Neural cell (in vitro differentiated cells): ENCODE measurements at regions not wholly inside any gene's neighbourhood (a gene's known extent, or its start where the extent isn't known, plus 50 kb on each side); places are given as distances from the start of the nearest gene placed in this dataset.

Source experiments
- H2AFZ ChIP-seq: fragments of 200-600, 300-800 bp; sonication (generic), shearing (Covaris generic); 2 replicates; pipeline ENCODE4 v1.6.0; 2014; ENCODE audit warnings: low read depth, mild to moderate bottlenecking, antibody characterized with exemption, low read length, moderate library complexity
- H3F3A ChIP-seq: fragments of 200-600 bp; shearing (Covaris generic); 2 replicates; pipeline ENCODE4 v1.6.1; 2016; ENCODE audit warnings: mild to moderate bottlenecking, moderate library complexity, mixed read lengths, antibody characterized with exemption, low read length; ENCODE audit not compliant: insufficient read depth, poor library complexity, severe bottlenecking
- H3K27ac ChIP-seq: fragments of 200-600, 300-800 bp; sonication (generic), shearing (Covaris generic); 2 replicates; pipeline ENCODE4 v1.5.1; 2014; ENCODE audit warnings: mild to moderate bottlenecking, low read length, moderate library complexity
- H3K27me3 ChIP-seq: fragments of 300-800, 200-600 bp; sonication (generic), shearing (Covaris generic); 2 replicates; pipeline ENCODE4 v1.6.0; 2014; ENCODE audit warnings: mild to moderate bottlenecking, low read depth, low read length, moderate library complexity; ENCODE audit not compliant: insufficient read depth
- H3K36me3 ChIP-seq: fragments of 300-800, 200-600 bp; sonication (generic), shearing (Covaris generic); 2 replicates; pipeline ENCODE4 v1.5.1; 2014; ENCODE audit warnings: mild to moderate bottlenecking, antibody characterized with exemption, low read length, moderate library complexity; ENCODE audit not compliant: insufficient read depth
- H3K4me2 ChIP-seq: fragments of 300-800, 200-600 bp; sonication (generic), shearing (Covaris generic); 2 replicates; pipeline ENCODE4 v1.6.0; 2014; ENCODE audit warnings: mild to moderate bottlenecking, low read length
- H3K4me3 ChIP-seq: fragments of 300-800, 200-600 bp; sonication (generic), shearing (Covaris generic); 2 replicates; pipeline ENCODE4 v1.5.1; 2014; ENCODE audit warnings: mild to moderate bottlenecking, low read length, moderate library complexity
- H3K79me2 ChIP-seq: fragments of 200-600 bp; shearing (Covaris generic); replicated peaks from 2 replicates; pipeline ENCODE4 v1.6.0; 2014; ENCODE audit warnings: mild to moderate bottlenecking, low read length, moderate library complexity; ENCODE audit not compliant: insufficient read depth
- H3K9ac ChIP-seq: fragments of 300-800, 200-600 bp; sonication (generic), shearing (Covaris generic); 2 replicates; pipeline ENCODE4 v1.6.1; 2016; ENCODE audit warnings: mild to moderate bottlenecking, low read length, mixed read lengths
- H3K9me2 ChIP-seq: fragments of 200-600 bp; shearing (Covaris generic); 2 replicates; pipeline ENCODE4 v1.6.1; 2016; ENCODE audit warnings: mild to moderate bottlenecking, low read length, mixed read lengths; ENCODE audit not compliant: insufficient read depth
- H3K9me3 ChIP-seq: fragments of 200-600, 300-800 bp; sonication (generic), shearing (Covaris generic); 2 replicates; pipeline ENCODE4 v1.6.1; 2016; ENCODE audit warnings: mild to moderate bottlenecking, mixed run types, low read length, moderate library complexity, mixed read lengths
- H4K20me1 ChIP-seq: fragments of 200-600 bp; shearing (Covaris generic); 2 replicates; pipeline ENCODE4 v1.6.1; 2016; ENCODE audit warnings: mild to moderate bottlenecking, mixed run types; ENCODE audit not compliant: insufficient read depth
- EP300 ChIP-seq: fragments of 450-650 bp; conservative IDR thresholded peaks from 2 replicates; pipeline ENCODE4 v1.6.1; 2014; ENCODE audit warnings: antibody characterized with exemption, mild to moderate bottlenecking, moderate library complexity; ENCODE audit not compliant: poor library complexity, severe bottlenecking
- EZH2 ChIP-seq: fragments of 200-600, 300-800 bp; shearing (Covaris generic), sonication (generic); IDR thresholded peaks from 2 replicates; pipeline ENCODE4 v1.6.1; 2014; ENCODE audit warnings: antibody characterized with exemption, low read length, borderline replicate concordance, mild to moderate bottlenecking; ENCODE audit not compliant: insufficient read depth, poor library complexity, severe bottlenecking
- MXI1 ChIP-seq: fragments of 450-650 bp; conservative IDR thresholded peaks from 2 replicates; pipeline ENCODE4 v1.6.1; 2014; ENCODE audit warnings: antibody characterized with exemption, mild to moderate bottlenecking; ENCODE audit not compliant: poor library complexity, severe bottlenecking
- POLR2AphosphoS5 ChIP-seq: IDR thresholded peaks from 2 replicates; pipeline ENCODE4 v1.6.1; 2012
- RAD21 ChIP-seq: fragments of 450-650 bp; conservative IDR thresholded peaks from 2 replicates; pipeline ENCODE4 v1.6.1; 2014; ENCODE audit warnings: antibody characterized with exemption, mild to moderate bottlenecking, moderate library complexity
- SMC3 ChIP-seq: fragments of 450-650 bp; conservative IDR thresholded peaks from 2 replicates; pipeline ENCODE4 v1.6.1; 2014; ENCODE audit warnings: antibody characterized with exemption, mild to moderate bottlenecking, moderate library complexity; ENCODE audit not compliant: poor library complexity
- TAF1 ChIP-seq: IDR thresholded peaks from 2 replicates; pipeline ENCODE4 v1.6.1; 2012; ENCODE audit warnings: low read depth
- TF ChIP-seq, protein P1 (sequence below): fragments of 450-650 bp; IDR thresholded peaks from 2 replicates; pipeline ENCODE4 v1.5.1; 2014; ENCODE audit warnings: antibody characterized with exemption, mild to moderate bottlenecking, moderate library complexity; ENCODE audit not compliant: poor library complexity, severe bottlenecking
- TF ChIP-seq, protein P2 (sequence below): IDR thresholded peaks from 2 replicates; pipeline ENCODE4 v1.6.1; 2012; ENCODE audit warnings: borderline replicate concordance

GRCh38 chr11:28966951-28967350, 858.8 kb downstream of the METTL15 start:
- H3K4me3 ChIP-seq, result no peak overlapping the region
- H4K20me1 ChIP-seq, result no peaks in the 10 kb centered on the region
- no peaks in the 10 kb centered on the region for H3K79me2 ChIP-seq
- H3K9me2 ChIP-seq, result no peaks in the 10 kb centered on the region
- H3F3A ChIP-seq, result no peaks in the 10 kb centered on the region
- H3K27me3 ChIP-seq, result no peaks in the 10 kb centered on the region
- H3K4me2 ChIP-seq, result no peak overlapping the region
- H2AFZ ChIP-seq, result no peak overlapping the region
- TF ChIP-seq, protein P1, sequence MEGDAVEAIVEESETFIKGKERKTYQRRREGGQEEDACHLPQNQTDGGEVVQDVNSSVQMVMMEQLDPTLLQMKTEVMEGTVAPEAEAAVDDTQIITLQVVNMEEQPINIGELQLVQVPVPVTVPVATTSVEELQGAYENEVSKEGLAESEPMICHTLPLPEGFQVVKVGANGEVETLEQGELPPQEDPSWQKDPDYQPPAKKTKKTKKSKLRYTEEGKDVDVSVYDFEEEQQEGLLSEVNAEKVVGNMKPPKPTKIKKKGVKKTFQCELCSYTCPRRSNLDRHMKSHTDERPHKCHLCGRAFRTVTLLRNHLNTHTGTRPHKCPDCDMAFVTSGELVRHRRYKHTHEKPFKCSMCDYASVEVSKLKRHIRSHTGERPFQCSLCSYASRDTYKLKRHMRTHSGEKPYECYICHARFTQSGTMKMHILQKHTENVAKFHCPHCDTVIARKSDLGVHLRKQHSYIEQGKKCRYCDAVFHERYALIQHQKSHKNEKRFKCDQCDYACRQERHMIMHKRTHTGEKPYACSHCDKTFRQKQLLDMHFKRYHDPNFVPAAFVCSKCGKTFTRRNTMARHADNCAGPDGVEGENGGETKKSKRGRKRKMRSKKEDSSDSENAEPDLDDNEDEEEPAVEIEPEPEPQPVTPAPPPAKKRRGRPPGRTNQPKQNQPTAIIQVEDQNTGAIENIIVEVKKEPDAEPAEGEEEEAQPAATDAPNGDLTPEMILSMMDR, result no peak
- no peak for TF ChIP-seq POLR2AphosphoS5
- no peak for TF ChIP-seq RAD21
- no peak for TF ChIP-seq EZH2
- TF ChIP-seq, protein P2, sequence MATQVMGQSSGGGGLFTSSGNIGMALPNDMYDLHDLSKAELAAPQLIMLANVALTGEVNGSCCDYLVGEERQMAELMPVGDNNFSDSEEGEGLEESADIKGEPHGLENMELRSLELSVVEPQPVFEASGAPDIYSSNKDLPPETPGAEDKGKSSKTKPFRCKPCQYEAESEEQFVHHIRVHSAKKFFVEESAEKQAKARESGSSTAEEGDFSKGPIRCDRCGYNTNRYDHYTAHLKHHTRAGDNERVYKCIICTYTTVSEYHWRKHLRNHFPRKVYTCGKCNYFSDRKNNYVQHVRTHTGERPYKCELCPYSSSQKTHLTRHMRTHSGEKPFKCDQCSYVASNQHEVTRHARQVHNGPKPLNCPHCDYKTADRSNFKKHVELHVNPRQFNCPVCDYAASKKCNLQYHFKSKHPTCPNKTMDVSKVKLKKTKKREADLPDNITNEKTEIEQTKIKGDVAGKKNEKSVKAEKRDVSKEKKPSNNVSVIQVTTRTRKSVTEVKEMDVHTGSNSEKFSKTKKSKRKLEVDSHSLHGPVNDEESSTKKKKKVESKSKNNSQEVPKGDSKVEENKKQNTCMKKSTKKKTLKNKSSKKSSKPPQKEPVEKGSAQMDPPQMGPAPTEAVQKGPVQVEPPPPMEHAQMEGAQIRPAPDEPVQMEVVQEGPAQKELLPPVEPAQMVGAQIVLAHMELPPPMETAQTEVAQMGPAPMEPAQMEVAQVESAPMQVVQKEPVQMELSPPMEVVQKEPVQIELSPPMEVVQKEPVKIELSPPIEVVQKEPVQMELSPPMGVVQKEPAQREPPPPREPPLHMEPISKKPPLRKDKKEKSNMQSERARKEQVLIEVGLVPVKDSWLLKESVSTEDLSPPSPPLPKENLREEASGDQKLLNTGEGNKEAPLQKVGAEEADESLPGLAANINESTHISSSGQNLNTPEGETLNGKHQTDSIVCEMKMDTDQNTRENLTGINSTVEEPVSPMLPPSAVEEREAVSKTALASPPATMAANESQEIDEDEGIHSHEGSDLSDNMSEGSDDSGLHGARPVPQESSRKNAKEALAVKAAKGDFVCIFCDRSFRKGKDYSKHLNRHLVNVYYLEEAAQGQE, result no peak
- TF ChIP-seq MXI1, result no peak
- no peak for TF ChIP-seq EP300
- TF ChIP-seq TAF1, result no peak
- no peak for TF ChIP-seq SMC3
- H3K36me3 ChIP-seq, result no peaks in the 10 kb centered on the region
- no peaks in the 10 kb centered on the region for H3K9me3 ChIP-seq
- H3K27ac ChIP-seq, result no peak overlapping the region
- no peak overlapping the region for H3K9ac ChIP-seq

GRCh38 chr11:28965819-28966218, 857.6 kb downstream of the METTL15 start:
- TF ChIP-seq MXI1, result no peak
- no peak for TF ChIP-seq TAF1
- TF ChIP-seq POLR2AphosphoS5, result no peak
- TF ChIP-seq EP300, result no peak
- no peak for TF ChIP-seq EZH2
- no peak for TF ChIP-seq SMC3
- TF ChIP-seq, protein P1, result no peak
- TF ChIP-seq RAD21, result no peak
- TF ChIP-seq, protein P2, result no peak
- H2AFZ ChIP-seq, result no peak overlapping the region

More at GRCh38 chr11:28965819-28966218, 857.6 kb downstream of the METTL15 start:
- Histone ChIP-seq H3K9ac (no peak overlapping the region), H3K4me2 (no peak overlapping the region), H3K4me3 (no peak overlapping the region), H4K20me1 (no peaks in the 10 kb centered on the region), H3K79me2 (no peaks in the 10 kb centered on the region), H3K27ac (no peak overlapping the region), H3K36me3 (no peaks in the 10 kb centered on the region), H3F3A (no peaks in the 10 kb centered on the region), H3K27me3 (no peaks in the 10 kb centered on the region), H3K9me2 (no peaks in the 10 kb centered on the region), H3K9me3 (no peaks in the 10 kb centered on the region)
